HG03432 (cell line): ENCODE measurements at regions not wholly inside any gene's neighbourhood (a gene's known extent, or its start where the extent isn't known, plus 50 kb on each side); places are given as distances from the start of the nearest gene placed in this dataset.

Source experiments
- ATAC-seq: cut with Tn5 transposase; IDR thresholded peaks from one replicate; pipeline ENCODE4 v1.9.1; 2021; ENCODE audit warnings: mild to moderate bottlenecking, moderate library complexity; ENCODE audit not compliant: unreplicated experiment

DNA sequence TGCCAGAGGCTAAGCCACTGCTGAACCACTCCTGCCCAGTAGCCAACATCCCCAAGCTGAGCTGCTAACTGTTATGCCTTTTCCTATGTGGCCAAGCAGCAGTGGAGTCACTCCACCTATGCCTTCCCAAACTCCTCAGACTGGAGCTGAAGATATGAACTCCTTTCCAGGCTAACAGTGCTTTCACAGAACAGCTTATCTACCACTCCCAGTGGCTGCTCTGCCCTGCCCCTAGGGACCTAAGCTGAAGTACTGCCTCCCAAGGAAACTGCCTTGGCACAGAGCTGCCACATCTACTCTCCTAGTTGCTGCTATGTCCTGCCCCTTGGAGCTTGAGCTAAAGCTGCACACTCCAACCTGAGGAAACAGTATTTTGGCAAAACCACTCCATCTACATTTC, 275.9 kb downstream of the RBM43 start:
- no peak for ATAC-seq

DNA sequence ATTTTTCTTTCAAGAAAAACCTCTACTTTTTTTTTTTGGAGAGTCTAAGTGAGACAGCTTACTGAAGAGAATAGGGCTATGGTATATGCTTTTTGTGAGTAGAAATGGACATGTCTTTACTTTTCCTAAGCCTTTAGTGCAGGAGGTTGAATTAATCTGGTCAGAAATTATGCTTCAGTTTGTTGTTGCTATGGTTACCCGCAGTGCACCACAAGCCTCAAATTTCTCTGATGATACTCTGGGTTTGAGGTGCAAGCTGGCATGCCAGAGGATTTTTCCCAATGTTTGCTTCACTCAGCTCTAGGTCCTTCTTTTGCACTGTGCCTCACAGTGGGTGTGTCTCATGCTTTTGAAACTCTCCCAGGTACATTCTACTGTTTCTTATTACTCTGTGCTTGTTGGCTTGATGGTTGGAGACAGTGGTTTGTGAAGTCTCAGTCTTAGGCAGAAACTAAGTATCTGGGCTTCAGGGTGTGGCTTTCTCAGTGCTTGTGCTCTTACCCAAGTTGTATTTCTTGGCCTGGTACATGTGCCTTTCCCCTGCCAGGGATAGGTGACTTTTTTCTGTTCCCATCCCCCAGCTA, 278.3 kb downstream of the RBM43 start:
- ATAC-seq: no peak

DNA sequence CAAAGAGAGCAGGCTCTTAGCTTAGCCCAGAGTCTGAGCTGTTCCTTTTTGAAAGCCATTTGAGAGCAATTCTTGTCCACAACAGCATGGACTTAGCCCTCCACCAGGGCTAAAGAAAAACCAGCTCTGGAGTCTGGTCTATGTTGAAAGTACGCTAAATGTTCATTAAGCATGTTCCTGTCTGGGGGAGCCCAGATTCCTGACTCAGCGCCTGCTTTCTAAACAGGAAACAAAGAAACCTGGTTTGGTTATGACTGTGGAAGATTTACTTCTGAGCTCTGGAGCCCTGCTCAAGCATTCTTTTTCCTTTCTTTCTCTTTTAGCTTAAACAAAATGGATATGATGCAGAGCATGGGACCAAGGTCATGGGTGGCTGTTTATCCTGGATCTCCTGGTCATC, 279.8 kb downstream of the RBM43 start:
- ATAC-seq: peak; percentile 38

DNA sequence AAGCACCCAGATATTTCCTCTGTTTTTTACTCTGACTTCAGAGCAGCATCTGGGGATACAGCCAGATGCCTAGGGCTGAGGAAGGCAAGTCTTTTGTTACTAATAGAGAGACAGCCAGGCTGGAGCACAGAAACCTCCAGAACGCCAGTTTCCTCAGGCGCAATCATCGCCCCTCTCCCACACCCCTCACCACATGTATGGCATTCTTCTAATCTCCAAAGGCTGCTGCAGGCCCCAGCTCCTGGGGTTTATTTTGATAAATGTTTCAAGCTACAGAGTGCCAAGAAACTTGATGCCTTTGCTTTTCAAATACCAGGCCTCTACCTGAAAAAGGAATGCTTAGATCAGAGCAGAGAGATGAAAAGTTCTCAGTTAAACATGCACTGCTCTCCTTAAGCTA, 283.6 kb downstream of the RBM43 start:
- ATAC-seq: no peak

DNA sequence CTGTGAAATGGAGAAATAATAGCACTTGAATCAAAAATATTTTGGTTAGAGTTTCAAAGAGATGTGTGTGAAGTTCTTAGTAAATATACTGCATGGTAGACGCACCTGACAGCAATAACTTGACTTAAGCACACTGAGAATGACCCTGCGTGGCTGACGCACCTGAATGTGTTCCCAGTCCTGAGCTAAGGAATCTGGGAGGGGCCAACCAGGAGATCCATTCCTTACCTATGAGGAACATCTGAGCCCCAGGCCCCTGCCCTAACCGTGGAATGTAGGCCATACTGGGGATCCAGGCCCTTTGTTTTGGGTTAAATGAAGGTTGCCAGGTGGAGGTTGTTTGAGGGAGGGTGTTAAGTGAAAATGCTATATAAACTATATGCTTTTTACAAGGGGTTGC, 284.4 kb downstream of the RBM43 start:
- no peak for ATAC-seq

DNA sequence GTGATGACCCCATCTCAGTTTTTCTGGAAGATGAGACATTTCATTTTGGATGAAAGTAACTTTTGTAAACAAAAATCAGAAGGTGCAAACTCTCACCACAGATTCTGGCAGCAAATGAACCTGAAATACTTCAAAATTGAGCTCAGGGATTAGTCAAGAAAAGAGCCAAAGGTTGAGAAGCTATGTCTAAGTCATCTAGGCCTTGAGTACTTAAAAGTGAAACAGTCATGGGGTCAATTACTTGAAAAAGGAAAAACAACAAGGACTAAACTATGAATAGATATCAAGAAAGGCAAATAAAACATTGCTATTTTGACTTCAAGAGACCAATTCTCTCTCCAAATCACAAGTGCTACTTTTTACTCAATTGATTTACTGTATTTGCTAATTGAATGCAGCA, 285.1 kb downstream of the RBM43 start:
- no peak for ATAC-seq

DNA sequence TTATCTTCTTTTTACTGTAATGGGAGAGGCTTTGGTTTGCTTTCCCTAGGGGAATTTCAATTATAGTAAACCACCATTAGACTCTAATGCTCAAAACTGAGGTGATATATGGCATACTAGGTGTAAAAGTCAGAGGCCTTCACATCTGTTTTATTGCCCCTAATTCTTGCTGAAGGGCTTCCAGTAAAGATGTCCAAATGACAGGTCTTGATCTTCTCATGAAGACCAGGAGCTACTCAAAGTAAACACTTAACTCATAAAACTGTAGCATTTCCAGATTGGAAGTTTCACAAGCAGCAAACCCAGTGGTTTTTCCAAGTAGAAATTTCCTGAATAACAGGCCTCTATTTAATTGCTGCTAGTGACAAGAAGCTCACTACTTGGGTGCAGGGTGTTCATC, 286.8 kb downstream of the RBM43 start:
- no peak for ATAC-seq

DNA sequence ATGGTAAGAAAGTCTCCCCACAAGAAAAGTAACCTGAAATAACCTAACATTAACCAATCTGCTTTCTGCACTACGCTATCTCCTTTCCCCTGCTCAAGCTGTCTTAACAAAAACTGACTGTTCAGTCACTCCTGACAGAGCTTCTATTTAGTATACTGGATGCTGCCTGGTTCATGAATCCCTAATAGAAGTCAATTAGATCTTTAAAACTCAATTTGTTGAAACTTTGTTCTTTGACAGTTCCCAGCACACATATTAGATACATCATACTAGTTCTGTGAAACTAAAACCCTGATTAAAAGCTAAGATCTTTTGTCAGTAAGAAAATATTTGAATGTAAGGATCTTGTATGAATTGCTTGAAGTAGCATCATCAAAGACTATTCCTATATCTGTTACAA, 287.4 kb downstream of the RBM43 start:
- no peak for ATAC-seq

DNA sequence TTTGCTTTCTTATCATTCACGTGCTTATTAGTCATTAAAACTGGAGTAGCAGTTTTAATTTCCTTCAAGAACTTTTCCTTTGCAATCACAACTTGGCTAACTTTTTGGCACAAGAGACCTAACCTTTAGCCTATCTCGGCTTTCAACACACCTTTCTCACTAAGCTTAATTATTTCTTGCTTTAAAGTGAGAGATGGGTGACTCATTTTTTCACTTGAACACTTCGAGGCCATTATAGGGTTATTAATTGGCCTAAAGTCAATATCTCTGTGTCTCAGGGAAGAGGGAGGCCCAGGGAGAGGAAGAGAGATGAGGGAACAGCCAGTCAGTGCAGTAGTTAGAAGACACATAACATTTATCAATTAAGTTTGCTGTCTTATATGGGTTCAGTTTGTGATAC, 289.8 kb downstream of the RBM43 start:
- no peak for ATAC-seq

DNA sequence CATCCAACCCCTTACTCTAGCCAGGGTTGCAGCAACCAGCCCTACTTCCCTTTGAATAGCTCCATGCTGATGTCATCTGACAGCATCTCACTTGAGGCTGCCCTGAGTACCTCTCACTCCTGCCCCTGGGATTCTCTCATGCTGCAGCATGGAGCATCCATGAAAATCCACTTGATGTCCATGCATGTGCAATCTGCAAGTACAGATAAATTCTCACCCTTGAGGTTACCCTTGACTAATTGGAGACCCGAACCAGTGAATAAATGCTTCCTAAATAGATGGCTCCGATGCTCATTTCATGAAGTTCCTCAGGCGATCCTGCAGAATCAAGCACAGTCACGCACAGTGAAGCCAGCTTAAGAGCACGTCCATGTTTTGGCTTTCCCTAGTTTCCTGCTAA, 298.3 kb downstream of the RBM43 start:
- no peak for ATAC-seq

DNA sequence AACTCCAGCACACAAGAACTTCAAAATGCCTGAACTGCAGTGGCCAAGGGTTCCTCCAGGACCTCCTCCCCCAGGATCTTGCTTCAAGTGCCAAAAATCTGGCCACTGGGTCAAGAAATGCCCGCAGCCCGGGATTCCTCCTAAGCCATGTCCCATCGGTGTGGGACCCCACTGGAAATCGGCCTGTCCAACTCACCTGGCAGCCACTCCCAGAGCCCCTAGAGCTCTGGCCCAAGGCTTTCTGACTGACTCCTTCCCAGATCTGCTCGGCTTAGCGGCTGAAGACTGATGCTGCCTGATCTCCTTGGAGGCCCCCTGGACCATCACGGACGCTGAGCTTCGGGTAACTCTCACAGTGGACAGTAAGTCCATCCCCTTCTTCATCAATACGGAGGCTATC, 306.4 kb downstream of the RBM43 start:
- ATAC-seq: no peak

DNA sequence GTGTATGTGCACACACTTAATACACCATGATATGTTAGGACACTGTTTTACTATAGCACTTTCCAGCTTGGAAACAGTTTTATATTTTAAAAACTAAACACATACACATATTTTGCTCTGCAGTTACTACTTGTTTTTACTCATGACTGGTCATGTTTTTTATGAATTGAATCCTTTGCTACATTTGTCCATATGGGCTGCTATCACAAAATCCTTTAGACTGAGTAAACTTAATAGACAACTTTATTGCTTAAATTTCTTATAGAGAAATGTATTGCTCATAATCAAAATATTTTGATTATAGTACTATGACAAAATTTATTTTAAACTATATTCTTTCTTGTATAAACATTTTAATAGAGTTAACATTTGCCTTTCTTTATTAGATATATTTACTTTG, 314.8 kb downstream of the RBM43 start:
- ATAC-seq: no peak

DNA sequence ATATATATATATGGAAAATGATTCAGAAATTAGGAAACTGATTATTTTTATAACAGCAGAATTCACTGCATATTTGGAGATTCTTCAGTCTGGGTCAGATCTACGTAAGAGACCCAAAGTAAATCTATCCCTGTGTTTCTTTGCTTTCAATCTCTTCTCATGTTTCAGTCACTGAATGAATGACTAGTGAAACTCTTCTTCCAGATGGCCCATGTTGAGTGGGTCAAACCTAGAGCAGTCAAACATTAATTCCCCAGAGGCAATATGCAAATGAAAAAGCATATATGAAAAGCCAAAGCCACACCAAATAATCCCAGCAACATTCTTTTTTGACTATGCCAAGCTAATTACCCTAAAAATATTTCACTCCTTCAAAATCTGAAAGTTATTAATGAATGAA, 317.3 kb downstream of the RBM43 start:
- ATAC-seq: peak; percentile 91

DNA sequence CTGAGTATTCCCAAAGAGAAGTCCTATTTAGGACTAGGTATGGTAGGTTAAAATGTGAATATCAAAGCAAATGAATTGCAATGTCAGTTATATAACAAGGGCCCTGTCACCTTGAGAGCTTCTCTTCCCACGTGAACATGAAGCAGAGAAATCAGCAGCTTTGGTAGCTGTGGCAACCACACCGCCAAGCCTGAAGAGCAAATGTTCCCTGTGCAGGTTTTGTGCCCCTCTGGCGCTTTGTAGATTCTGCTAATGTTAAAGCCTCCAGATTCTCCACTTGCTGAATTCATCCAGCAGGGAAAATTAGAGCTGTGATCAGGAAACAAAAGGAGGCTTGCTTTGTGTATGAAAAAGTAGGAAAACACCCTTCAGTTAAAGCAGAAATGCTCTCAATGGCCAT, 322.6 kb downstream of the RBM43 start:
- no peak for ATAC-seq

DNA sequence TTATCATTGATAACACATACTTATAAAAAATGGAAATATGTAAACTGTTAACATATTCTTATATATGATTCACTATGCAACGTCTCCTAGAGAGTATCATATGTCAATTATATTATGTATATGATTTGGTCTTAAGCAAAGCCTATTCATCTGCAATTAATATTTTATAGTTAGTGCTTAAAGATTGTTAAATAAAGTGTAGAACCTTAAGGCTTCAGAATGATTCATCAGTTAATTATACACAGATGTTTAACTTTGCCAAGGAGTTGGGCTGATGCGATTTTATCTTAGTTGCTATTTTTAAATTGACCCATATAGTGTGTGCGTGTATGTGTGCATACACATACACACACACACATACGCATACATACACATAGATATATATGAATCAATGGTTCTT, 323.1 kb downstream of the RBM43 start:
- no peak for ATAC-seq

DNA sequence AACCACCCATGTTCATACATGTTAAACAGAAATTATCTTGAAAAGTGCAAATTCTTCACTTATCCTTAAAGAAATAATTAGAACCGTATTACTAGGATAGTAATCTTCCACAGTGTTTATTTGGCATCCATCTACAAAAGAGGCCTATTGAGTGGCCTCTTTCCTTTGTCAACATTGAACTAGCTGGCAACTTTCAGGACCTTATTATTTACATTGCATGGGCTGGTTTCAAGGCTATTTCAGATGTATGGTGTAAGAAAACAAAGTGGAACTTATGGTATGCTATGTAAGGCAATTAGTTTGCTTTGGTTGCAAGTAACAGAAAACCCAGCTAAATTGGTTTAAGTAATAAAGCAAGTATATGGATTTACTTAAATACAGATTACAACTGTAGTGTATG, 324.6 kb downstream of the RBM43 start:
- no peak for ATAC-seq

DNA sequence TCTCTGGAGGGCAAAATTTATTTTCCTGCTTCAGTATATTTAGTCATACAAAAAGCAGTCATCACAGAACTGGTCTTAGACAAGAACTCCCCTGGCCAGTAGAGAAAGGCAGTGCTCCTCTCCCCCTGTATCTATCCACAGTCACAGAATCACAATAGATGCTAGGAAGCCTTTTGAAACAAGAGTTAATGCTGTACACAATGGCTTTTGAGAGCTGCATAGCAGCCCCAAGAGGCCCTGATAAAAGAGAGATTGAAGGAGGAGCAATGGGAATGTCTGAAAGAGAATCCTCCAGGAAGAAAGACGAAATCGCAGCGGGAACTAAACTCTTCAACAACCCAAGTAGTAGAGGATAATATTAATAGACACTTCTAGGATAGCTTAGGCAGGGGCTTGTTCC, 330.2 kb downstream of the RBM43 start:
- no peak for ATAC-seq

DNA sequence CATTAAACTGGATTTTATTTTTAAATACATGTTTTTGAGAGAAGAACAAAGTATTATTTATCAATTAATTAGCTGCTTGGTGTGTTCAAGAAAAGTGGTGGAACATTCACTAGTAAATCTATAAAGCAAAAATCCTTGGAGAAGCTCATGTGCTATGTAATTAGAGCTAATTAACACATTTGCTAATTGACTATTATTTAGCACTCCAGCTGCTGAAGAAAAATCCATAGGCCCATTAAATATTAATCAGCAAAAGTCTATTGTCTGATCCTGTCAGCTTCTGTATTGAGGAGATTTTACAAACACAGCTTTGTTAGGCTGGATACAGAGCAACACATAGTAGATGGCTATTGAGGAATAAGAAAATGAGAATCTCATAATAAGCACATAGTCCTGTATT, 336.1 kb downstream of the RBM43 start:
- ATAC-seq: no peak

DNA sequence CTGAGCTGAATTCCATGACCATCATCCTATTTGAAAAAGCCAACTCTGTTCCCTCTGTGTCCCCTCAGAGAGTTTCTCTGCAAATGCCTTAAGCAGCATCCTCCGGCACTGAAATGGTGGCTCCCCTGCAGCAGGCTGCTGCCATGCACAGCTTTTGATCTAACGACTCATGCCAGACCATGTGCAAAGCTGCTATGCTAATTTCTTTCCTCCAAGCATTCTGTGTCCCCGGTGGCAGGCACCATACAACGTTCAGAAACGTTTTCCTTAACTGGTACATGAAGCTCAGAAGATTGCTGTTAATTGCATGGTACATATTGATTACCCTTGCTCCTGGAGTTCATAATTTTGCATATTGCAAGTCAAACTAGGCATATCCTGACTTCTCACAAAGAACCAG, 336.8 kb downstream of the RBM43 start:
- no peak for ATAC-seq

DNA sequence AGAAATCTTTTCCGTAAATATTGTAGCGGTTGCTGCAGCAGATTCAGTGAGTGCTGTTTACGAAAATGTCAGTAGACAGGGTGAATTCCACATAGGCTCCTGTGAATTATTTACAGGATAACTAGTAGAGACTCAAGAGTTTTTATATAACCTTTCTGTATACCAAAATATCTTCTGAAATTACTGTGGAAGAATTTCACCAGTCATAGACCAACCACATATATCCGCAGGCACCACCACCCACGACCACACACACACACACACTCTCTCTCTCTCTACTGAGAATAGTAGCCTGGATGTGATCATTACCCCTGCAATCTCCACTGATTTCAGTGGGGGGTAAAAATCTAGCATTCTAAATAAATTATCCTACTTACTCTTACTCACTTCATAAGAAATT, 341.8 kb downstream of the RBM43 start:
- no peak for ATAC-seq

DNA sequence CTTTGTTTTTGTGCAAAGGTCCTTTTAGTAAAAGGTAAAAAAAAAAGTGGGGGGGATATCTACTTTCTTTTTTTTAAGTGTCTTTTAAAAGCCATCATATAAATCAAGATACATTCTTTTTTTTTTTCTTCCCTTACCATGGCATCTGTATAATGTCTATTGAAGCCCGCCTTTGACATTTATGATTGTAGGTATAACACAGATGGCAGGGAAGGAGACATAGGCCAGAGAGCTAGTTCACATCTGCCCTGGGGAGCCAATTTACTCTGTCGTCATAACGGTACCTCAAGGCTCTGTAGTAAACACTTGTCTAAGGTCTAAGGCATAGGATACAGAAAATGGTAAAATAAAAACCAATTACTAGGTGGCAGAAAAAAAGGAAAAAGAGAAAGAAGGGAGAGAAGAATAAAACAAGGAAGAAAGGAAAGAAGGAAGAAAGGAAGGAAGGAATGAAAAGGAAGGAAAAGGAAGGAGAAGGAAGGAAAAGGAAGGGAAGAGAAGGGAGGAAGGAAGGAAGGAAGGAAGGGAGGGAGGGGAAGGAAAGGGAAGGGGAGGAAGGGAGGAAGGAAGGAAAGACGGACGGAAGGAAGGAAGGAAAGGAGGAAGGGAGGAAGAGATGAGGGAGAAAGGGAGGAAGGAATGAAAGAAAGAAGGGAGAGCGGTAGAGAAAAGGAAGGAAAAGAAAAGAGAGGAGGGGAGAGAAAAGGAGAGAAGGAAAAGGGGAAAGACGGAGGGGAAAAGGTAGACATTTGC, 343.5 kb downstream of the RBM43 start:
- ATAC-seq: no peak

DNA sequence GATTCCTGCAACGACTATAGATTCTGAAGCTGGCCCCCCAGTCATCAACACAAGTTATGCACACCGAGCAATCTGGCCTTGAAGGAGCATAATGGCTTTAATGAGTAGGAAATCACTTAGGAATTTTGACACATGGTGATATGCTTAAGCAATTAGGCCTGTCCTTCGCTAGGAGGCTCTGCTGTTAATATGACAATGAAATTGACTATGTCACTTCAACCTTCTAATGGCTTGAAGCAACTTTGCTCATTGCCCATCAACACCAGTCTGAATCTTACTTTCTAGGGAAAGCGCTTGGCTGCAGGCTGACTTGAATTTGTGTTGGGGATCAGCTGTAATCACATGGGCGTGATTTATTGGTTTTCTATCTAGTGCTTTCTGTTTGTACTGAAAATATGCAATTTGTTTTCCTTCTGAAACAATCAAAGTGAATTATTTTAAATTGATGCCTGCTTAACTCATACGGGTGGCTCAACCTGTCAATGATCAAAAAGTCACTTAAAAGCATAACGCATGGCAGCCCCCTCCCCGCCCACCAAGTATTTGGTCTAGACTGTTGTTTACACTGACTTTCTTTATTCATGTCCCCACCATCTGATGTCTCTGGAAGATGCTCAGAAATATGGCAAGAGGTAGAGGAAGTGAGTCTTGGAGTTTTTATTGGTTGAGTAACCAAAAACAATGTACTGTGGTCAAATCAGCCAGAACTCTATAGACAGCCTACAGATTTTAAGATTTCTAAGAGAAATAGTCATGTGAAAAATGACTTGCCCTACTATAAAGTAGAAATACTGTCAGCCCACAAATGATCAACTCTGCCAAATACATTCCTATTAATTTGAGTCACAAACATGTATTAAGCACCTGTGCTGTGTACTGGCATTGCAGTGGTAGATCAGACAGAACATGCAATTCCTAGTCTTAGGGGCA, 344.9 kb downstream of the RBM43 start:
- peak; percentile 81 for ATAC-seq
